ENCODE measurements at regions not wholly inside any gene's neighbourhood (a gene's known extent, or its start where the extent isn't known, plus 50 kb on each side); places are given as distances from the start of the nearest gene placed in this dataset.
"Not testable (repeated sequence)": the region's sequence is repeated elsewhere in the genome, so short reads cannot be mapped to it uniquely, and the experiment has no call there.

GRCh38 chr13:33358076-33358475 is 72.5 kb upstream of the STARD13 start:
- not testable (repeated sequence) for TF ChIP-seq CTCF (IDR thresholded peaks at IDR 0.05; ENCODE audit: low read length); EZH2 (optimal IDR thresholded peaks at IDR 0.05; ENCODE audit: low read depth, low read length); EZH2phosphoT487 (IDR thresholded peaks at IDR 0.05; ENCODE audit: low read length)
